Pancreas (tissue), 10 donors: ENCODE measurements at regions not wholly inside any gene's neighbourhood (a gene's known extent, or its start where the extent isn't known, plus 50 kb on each side); places are given as distances from the start of the nearest gene placed in this dataset.

Source experiments
- ATAC-seq, 4 donors: fragments of 200-7000 bp; cut with Tn5 transposase; one replicate each; pipeline versions ENCODE4 v1.8.0 to v1.9.1; 2020; ENCODE audit warnings: mild to moderate bottlenecking in 4 of 4, moderate library complexity in 4 of 4
- DNase-seq, 6 donors: peaks; one replicate each; pipeline ENCODE4 v3.0.0-alpha.2; 2020
- FAIRE-seq: peaks from 2 replicates; lab custom pipeline; 2012; peaks lifted over from hg19 to GRCh38; lab: Jason Lieb, UNC
- H3K27ac ChIP-seq, 4 donors: fragments of 200-600 bp; sonication (generic); 1 replicate in 3 of 4; 2 replicates in 1 of 4; pipeline versions ENCODE4 v1.5.0 to v1.8.0; 2020
- H3K27me3 ChIP-seq, 4 donors: fragments of 200-600 bp; one replicate each; pipeline ENCODE4 v1.8.0; 2021
- H3K36me3 ChIP-seq, 3 donors: fragments of 200-600 bp; sonication (generic) in 1 of 3; one replicate each; pipeline versions ENCODE4 v1.5.0 to v1.8.0; 2020 to 2021
- H3K4me1 ChIP-seq, 3 donors: fragments of 200-600 bp; one replicate each; pipeline ENCODE4 v1.8.0; 2021
- H3K4me3 ChIP-seq, 4 donors: fragments of 200-600 bp; sonication (generic) in 2 of 4; one replicate each; pipeline versions ENCODE4 v1.5.0 to v1.8.0; 2020 to 2021
- H3K9me3 ChIP-seq, 4 donors: fragments of 200-600 bp; one replicate each; pipeline ENCODE4 v1.8.0; 2021
- CTCF ChIP-seq, 4 donors: fragments of 200-600 bp; sonication (generic) in 3 of 4; IDR thresholded peaks; one replicate each; pipeline versions ENCODE4 v1.5.0 to v1.8.0; 2021; ENCODE audit warnings: antibody characterized with exemption in 4 of 4
- WGBS, 2 donors: extraction: QIAGEN DNeasy Blood & Tissue Kit; methylation state at CpG; one replicate each; pipeline ENCODE4 v1.1.7; 2013; 5-methylcytosine and 5-hydroxymethylcytosine counted together
- intact Hi-C, 3 donors: fragments of 100-400 bp; cut with DNase I; formaldehyde crosslinking; loops; one replicate each; pipeline versions ENCODE4 v1.11.1 to v1.14.2; 2022
- donor health status: healthy with polysubstance abuse.
- donor health status: DM: no; HTN: no; CAD: no; lungs with moderate emphysema.
- donor health status: DM: no; HTN: no; CAD: no.
- donor health status: control.
- donor health status: control.
- donor health status: Bipolar disorder and iron deficiency.
- donor health status: DM: yes; HTN: yes; CAD: no.
- donor health status: DM: no; HTN: no; CAD: no.
- donor health status: DM: no; HTN: no; CAD: no.
- donor health status: DM: yes; HTN: yes; CAD: no.

DNA sequence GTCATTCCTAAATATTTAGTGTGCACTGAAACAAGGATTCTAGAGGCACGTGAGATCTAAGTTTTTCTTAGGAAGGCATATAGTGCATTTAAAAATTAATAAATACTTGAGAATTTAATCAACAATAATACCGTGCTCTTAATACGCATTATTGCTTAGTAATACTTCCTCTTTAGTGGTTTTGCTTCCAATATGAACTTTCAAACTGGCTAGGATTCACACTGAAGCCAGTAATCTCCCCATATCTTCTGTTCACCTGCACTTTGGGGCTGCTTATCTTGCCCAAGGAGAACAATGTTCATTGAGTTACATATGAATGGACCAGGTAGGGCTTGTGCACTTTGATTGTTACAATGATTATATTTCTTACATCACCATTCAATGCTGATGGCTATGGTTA, 180.5 kb upstream of the RIOK2 start:
- no peak for FAIRE-seq
- no peak for TF ChIP-seq CTCF (IDR thresholded peaks at IDR 0.05)
- no peaks in the 10 kb centered on the region for H3K27me3 ChIP-seq
- no peak for DNase-seq
- no peak for ATAC-seq
- H3K27ac ChIP-seq, result no peak overlapping the region
- H3K4me1 ChIP-seq, result no peaks in the 10 kb centered on the region
- intact Hi-C loops, result no loop called here
- H3K9me3 ChIP-seq, result no peaks in the 10 kb centered on the region
- 79 to 88% methylated on average over 3 of the region's 3 CpGs for WGBS, 2 donors
- H3K36me3 ChIP-seq, result no peaks in the 10 kb centered on the region
- H3K4me3 ChIP-seq, result no peak overlapping the region

DNA sequence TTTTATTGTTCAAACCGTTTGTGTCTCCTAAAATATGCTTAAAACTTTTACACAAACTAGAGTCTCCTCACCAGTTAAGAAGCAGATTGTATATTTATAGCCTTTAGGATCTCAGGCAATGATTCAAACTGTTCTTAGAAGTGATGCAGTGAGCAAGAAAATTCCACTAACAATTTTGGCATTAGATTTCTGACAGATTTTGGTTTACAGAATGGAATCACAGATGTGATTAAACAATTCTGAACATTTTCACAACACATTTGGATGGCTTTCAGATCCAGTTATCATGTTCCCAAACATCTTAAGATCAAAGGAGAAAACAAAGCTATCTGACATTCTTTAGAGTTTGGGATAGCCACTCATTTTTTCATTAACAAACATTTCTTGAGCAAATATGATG, 181.7 kb upstream of the RIOK2 start:
- WGBS, 2 donors, result 17 to 31% methylated on average over 1 of the region's 1 CpG
- no peaks in the 10 kb centered on the region for H3K36me3 ChIP-seq
- H3K9me3 ChIP-seq, result no peaks in the 10 kb centered on the region
- no peak for TF ChIP-seq CTCF (IDR thresholded peaks at IDR 0.05)
- no peak for FAIRE-seq
- intact Hi-C loops, result no loop called here
- no peak for ATAC-seq
- no peak overlapping the region for H3K27ac ChIP-seq
- no peak for DNase-seq
- no peaks in the 10 kb centered on the region for H3K27me3 ChIP-seq
- no peaks in the 10 kb centered on the region for H3K4me1 ChIP-seq
- H3K4me3 ChIP-seq, result no peak overlapping the region

DNA sequence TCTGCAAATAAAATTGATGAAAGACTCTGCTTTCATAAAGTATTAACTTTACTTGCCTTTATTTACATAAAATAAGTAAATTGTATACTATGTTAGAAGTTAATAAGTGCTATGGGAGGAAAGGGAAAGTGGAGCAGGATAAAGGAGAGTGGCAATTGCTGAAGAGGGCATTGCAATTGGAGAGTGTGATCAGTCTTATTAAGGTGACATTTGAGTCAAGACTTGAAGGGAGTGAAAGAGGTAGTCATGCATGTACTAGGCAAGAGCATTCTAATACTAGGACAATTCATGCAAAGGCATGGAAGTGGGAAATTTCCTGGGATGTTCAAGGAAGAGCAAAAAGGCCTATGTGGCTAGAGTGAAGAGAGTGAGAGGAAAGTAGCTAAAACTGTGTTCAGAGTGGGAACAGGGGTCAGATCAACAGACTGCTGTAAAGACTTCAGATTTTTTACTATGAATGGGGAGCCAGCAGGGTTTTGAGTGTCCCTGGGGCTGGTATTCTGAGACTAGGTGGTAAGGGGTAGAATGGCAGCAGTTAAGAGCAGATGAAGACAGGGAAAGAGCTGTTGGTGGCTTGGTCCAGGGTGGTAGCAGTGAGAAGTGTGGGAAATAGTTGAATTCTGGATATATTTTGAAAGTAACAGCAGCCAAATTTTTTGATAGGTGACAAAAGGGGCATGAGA, 182.3 kb upstream of the RIOK2 start:
- Histone ChIP-seq H3K27ac (no peak overlapping the region), H3K4me1 (no peaks in the 10 kb centered on the region), H3K27me3 (no peaks in the 10 kb centered on the region), H3K9me3 (no peaks in the 10 kb centered on the region), H3K36me3 (no peaks in the 10 kb centered on the region), H3K4me3 (no peak overlapping the region)
- no peak for DNase-seq
- intact Hi-C loops, result no loop called here
- TF ChIP-seq CTCF (IDR thresholded peaks at IDR 0.05), result no peak
- FAIRE-seq, result no peak
- no peak for ATAC-seq

GRCh38 chr5:97365918-97366317, 182.9 kb upstream of the RIOK2 start:
- Histone ChIP-seq H3K4me3 (no peak overlapping the region), H3K27ac (no peak overlapping the region), H3K9me3 (no peaks in the 10 kb centered on the region), H3K36me3 (no peaks in the 10 kb centered on the region), H3K4me1 (no peaks in the 10 kb centered on the region), H3K27me3 (no peaks in the 10 kb centered on the region)
- intact Hi-C loops, result no loop called here
- WGBS, 2 donors, result 66 to 72% methylated on average over 4 of the region's 4 CpGs
- DNase-seq (no peak), ATAC-seq (no peak), FAIRE-seq (no peak)
- TF ChIP-seq CTCF (IDR thresholded peaks at IDR 0.05), result no peak

DNA sequence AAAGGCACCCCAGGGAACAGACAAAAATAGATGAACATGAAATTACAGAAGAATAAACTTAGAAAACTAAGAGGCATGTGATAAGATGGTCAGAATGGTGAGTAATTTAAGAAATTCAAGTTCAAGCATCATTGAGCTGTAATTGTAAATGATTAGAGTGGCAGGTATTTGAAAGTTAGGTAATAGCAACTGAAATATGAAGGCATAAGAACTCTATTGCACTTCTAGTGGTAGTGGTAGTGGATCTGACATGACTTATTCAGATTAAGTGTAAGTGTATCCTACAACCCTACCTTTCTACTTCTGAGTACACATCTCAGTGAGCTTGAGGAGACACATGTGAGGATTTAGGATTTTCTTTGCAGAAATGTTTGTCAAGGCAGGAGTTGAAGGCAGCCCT, 192.9 kb upstream of the RIOK2 start:
- Histone ChIP-seq H3K9me3 (no peaks in the 10 kb centered on the region), H3K36me3 (no peaks in the 10 kb centered on the region), H3K27me3 (no peaks in the 10 kb centered on the region), H3K27ac (no peak overlapping the region), H3K4me1 (no peaks in the 10 kb centered on the region), H3K4me3 (no peak overlapping the region)
- TF ChIP-seq CTCF (IDR thresholded peaks at IDR 0.05), result no peak
- no peak for ATAC-seq
- FAIRE-seq, result no peak
- intact Hi-C loops, result no loop called here
- DNase-seq, result no peak
